MM.1S (cell line): ENCODE measurements at regions not wholly inside any gene's neighbourhood (a gene's known extent, or its start where the extent isn't known, plus 50 kb on each side); places are given as distances from the start of the nearest gene placed in this dataset.

ENCODE experiments used
- CTCF ChIP-seq: fragments of 300-600 bp; sonication (generic); IDR thresholded peaks from 2 replicates; pipeline ENCODE4 v1.5.1; 2016; ENCODE audit warnings: antibody characterized with exemption, low read length, mixed read lengths
- EZH2 ChIP-seq: fragments of 300-600 bp; sonication (generic); optimal IDR thresholded peaks from 2 replicates; pipeline ENCODE3; 2017; ENCODE audit warnings: low read depth, mild to moderate bottlenecking, antibody characterized with exemption, low read length, mixed read lengths

DNA sequence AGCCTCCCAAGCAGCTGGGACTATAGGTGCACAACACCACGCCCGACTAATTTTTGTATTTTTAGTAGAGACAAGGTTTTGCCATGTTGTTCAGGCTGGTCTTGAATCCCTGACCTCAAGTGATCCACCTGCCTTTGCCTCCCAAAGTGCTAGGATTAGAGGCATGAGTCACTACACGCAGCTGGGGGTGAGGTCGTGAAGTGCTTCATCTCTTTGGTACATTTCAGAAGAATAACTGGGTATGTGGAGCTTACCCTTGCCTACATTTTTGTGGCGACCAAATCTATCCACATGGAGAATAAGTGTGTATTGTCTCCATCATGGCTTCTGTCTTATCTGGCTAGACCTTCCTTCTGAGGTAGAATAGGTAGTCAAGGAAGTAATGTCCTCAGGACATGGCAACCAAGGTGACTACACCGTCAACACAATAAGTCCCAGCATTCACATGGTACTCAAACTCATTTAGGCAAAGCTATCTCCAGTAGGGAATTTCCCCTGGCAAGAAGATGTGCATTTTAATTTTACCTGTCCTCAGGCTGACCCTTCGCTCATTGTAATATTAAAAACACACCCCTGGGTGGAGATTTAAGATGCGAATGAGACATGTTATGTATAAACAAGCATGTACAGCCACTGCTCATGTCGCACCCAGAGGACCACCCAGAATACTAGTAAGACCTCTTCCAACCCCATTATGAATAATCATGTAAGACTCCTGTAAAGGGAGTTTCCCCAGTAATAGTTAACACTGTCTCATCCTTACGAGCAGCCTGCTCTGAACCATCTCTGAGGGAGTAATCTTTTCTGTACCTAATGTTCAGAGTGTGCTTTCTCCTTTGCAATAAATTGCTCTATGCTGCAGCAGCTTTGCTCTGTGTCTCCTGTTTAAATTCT lies 1173.2 kb downstream of the TAF11L14 start:
- no peak for TF ChIP-seq CTCF
- no peak for TF ChIP-seq EZH2
